GM12892 (cell line): ENCODE measurements at regions not wholly inside any gene's neighbourhood (a gene's known extent, or its start where the extent isn't known, plus 50 kb on each side); places are given as distances from the start of the nearest gene placed in this dataset.

Source experiments
- DNase-seq: peaks from one replicate; pipeline ENCODE4 v3.0.0; 2011; ENCODE audit not compliant: insufficient read length
- FAIRE-seq: peaks from 2 replicates; lab custom pipeline; 2011; peaks lifted over from hg19 to GRCh38; lab: Jason Lieb, UNC
- POLR2A ChIP-seq: IDR thresholded peaks from 2 replicates; pipeline ENCODE4 v1.6.1; 2011; ENCODE audit warnings: low read depth, low read length, control low read depth
- POLR2AphosphoS5 ChIP-seq: IDR thresholded peaks from 2 replicates; pipeline ENCODE4 v1.6.1; 2011; ENCODE audit warnings: low read depth, low read length, control low read depth
- TAF1 ChIP-seq: IDR thresholded peaks from 2 replicates; pipeline ENCODE4 v1.6.1; 2011; ENCODE audit warnings: low read depth, mild to moderate bottlenecking, control low read depth, low read length, borderline replicate concordance

- DNase-seq (no peak), FAIRE-seq (no peak)
- TF ChIP-seq POLR2AphosphoS5 (no peak), TAF1 (no peak), POLR2A (no peak)
Measured at GRCh38 chr5:2886531-2886930, 135.1 kb upstream of the IRX2 start.

- FAIRE-seq (no peak), DNase-seq (no peak)
- TF ChIP-seq POLR2A (no peak), POLR2AphosphoS5 (no peak), TAF1 (no peak)
Measured at GRCh38 chr5:2883771-2884170, 132.3 kb upstream of the IRX2 start.

DNA sequence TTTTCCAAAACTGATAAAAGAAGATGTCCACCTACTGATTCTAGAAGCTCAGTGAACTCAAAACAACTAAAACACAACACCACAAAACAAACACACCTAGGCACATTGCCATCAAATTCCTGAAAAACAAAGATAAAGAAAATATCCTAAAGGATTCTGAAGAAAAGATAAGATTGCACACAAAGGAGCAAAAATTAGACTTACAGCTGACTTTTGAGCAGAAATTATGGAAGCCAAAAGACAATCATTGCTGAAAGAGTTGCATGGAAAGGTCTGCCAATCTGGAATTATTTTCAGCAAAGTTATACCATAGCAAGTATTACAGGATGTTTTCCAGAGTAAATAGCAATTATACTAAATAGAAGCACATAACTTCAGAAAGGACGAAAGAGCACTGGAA lies 128.2 kb upstream of the IRX2 start:
- no peak for DNase-seq
- TF ChIP-seq POLR2A (no peak), POLR2AphosphoS5 (no peak), TAF1 (no peak)
- FAIRE-seq, result no peak

DNA sequence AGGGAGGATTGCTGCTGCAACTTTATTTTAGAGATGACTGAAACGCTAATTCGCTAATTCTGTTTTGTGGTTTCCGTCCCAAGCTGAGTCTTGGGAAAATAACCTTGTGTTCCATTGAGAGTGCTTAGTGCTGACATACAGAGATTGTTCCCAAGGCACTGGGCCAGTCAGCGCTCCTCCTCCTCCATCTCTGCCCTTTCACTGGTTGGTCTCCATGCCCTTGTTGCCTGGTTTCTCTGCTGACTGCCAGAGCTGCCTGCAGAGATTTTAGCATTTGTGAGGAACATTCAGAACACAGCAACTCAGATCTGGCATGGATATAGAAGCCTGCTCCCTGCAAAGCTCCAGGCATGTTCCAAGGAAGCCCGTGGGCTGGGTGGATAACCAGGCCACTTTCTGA lies 126.0 kb upstream of the IRX2 start:
- TF ChIP-seq POLR2A (no peak), POLR2AphosphoS5 (no peak), TAF1 (no peak)
- FAIRE-seq, result no peak
- DNase-seq, result no peak

- FAIRE-seq, result no peak
Measured at GRCh38 chr5:2876183-2876582, 124.7 kb upstream of the IRX2 start.

DNA sequence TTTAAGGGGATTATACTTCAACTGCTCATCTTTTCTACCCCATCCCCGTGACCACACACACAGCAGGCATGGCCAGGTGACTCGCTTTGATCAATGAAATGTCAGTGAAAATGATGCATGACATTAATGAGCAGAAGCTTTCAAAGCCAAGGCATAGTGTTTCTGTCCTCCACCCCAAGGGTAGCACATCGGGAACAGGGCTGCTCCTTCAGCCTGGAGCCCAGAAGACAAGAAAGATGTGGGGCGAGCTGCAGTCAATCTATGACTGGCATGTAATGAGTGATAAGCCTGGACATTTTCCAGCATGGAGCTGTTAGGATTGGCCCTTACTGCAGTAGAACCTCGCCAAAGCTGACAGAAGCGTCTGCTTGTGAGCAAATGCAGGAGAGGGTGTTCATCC lies 122.6 kb upstream of the IRX2 start:
- no peak for FAIRE-seq
- TF ChIP-seq POLR2AphosphoS5, result no peak
- no peak for TF ChIP-seq POLR2A
- no peak for TF ChIP-seq TAF1
- DNase-seq, result no peak

More at GRCh38 chr5:2876183-2876582, 124.7 kb upstream of the IRX2 start:
- no peak for DNase-seq
- TF ChIP-seq TAF1, result no peak
- no peak for TF ChIP-seq POLR2A
- no peak for TF ChIP-seq POLR2AphosphoS5

DNA sequence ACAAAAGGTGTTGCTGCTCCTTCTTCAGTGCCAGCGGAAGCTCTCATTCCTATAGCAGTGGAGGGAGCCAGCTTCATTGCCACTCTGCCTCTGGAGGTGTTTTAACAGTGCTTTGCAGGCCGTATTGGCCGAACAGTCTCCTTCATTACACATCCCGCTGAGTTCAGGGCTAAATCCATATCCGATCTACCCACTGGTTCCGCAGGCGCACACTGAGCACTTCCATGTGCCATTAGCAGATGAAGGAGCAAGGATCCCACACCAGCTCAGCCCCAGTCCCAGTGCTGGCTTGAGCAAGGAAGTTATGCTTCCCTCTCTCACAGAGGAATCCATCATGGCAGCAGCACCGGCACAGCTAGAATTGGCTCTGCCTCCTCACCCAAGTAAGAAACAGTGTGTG lies 121.2 kb upstream of the IRX2 start:
- no peak for TF ChIP-seq POLR2AphosphoS5
- no peak for TF ChIP-seq POLR2A
- no peak for TF ChIP-seq TAF1
- DNase-seq (no peak), FAIRE-seq (no peak)

DNA sequence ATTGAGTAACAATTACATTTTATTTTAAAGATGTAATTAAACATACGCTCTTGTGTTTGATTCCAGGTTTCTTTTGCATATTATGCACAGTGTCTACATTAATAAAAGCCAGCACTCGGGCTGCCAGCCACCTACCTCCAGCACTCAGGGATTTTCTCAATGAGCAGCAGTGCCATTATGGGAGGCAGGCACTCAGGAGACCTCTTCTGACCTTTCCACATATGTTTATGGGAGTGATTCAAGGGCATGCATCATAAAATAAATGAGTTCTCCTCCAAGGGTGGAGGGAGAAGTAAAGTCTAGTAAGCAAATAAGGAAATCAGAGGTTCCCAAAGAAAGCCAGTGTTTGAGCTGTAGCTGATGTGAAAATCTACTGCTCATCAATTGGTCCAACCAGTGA lies 119.8 kb upstream of the IRX2 start:
- TF ChIP-seq TAF1 (no peak), POLR2A (no peak), POLR2AphosphoS5 (no peak)
- DNase-seq (no peak), FAIRE-seq (no peak)

GRCh38 chr5:2869471-2869870 lies 118.0 kb upstream of the IRX2 start:
- TF ChIP-seq TAF1 (no peak), POLR2AphosphoS5 (no peak), POLR2A (no peak)
- FAIRE-seq, result no peak
- no peak for DNase-seq

GRCh38 chr5:2867373-2867933 lies 116.0 kb upstream of the IRX2 start:
- FAIRE-seq (no peak), DNase-seq (no peak)
- TF ChIP-seq POLR2AphosphoS5 (no peak), POLR2A (no peak), TAF1 (no peak)

- DNase-seq (no peak), FAIRE-seq (no peak)
- TF ChIP-seq POLR2A, result no peak
- TF ChIP-seq TAF1, result no peak
- TF ChIP-seq POLR2AphosphoS5, result no peak
Measured at GRCh38 chr5:2866662-2867372, 115.3 kb upstream of the IRX2 start.

DNA sequence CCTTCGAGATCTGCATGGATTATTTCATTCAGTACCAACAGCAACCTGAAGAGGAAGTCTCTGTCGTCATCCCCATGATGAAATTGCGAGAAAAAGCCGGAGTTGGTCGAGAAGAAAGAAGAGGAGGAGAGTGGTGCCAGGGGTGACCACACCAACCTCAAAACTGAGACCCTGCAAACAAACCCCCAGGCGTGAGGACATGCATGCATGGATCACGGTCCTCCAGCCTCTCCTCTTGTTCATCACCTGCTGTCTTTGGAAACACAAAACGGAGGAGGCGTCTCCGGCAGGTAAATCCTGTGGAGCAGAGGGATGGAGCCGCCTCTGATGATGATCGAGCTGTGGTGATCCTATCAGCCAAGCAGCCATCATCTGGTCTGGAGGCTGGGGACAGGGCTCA lies 114.4 kb upstream of the IRX2 start:
- TF ChIP-seq POLR2AphosphoS5, result no peak
- no peak for TF ChIP-seq POLR2A
- TF ChIP-seq TAF1, result no peak
- FAIRE-seq, result no peak
- no peak for DNase-seq
